B cell (primary cell): ENCODE measurements at regions not wholly inside any gene's neighbourhood (a gene's known extent, or its start where the extent isn't known, plus 50 kb on each side); places are given as distances from the start of the nearest gene placed in this dataset.

Experiments used
- ATAC-seq: fragments of 200-7000 bp; cut with Tn5 transposase; one replicate; pipeline ENCODE4 v1.10.0; 2021; ENCODE audit warnings: low read depth, mild to moderate bottlenecking, moderate number of reproducible peaks, moderate library complexity
- CTCF ChIA-PET: fragments of 350-600 bp; sonication (Branson Sonifier 250); formaldehyde crosslinking; loops from one replicate; lab custom pipeline; 2021; ENCODE audit warnings: antibody characterized with exemption, inconsistent platforms; lab: Charles Lee
- POLR2A ChIA-PET: fragments of 350-600 bp; sonication (Branson Sonifier 250); formaldehyde crosslinking; loops from one replicate; lab custom pipeline; 2021; ENCODE audit warnings: antibody characterized with exemption; lab: Charles Lee
- DNase-seq: peaks from one replicate; pipeline ENCODE4 v3.0.0; 2013
- H2AFZ ChIP-seq: 2 replicates; pipeline ENCODE4 v1.6.1; 2012; ENCODE audit warnings: mild to moderate bottlenecking, low read depth, low read length; ENCODE audit not compliant: insufficient read depth, poor library complexity, severe bottlenecking
- H3K27ac ChIP-seq, 2 donors: 1 replicate in 1 of 2; 2 replicates in 1 of 2; pipeline ENCODE4 v1.5.1; 2012 to 2013; ENCODE audit warnings: low read length in 2 of 2, mild to moderate bottlenecking in 2 of 2, moderate library complexity in 1 of 2
- H3K27me3 ChIP-seq, 4 experiments: fragments of 200-600 bp in 1 of 4; sonication (generic) in 1 of 4; replicated peaks in 1 of 4; 1 replicate in 2 of 4; 2 replicates in 2 of 4; pipeline versions ENCODE4 v1.6.1 to v1.7.0; 2013 to 2016; ENCODE audit warnings: low read length in 3 of 4, mild to moderate bottlenecking in 2 of 4, mixed read lengths in 1 of 4, moderate library complexity in 1 of 4; ENCODE audit not compliant: insufficient read depth in 4 of 4, control insufficient read depth in 3 of 4; ENCODE audit errors: control extremely low read depth in 1 of 4
- H3K36me3 ChIP-seq, 2 experiments: replicated peaks in 1 of 2; 1 replicate in 1 of 2; 2 replicates in 1 of 2; pipeline versions ENCODE4 v1.6.1 to v1.7.1; 2013; ENCODE audit warnings: low read length in 1 of 2; ENCODE audit not compliant: insufficient read depth in 2 of 2, control insufficient read depth in 1 of 2; ENCODE audit errors: control extremely low read depth in 1 of 2, extremely low read depth in 1 of 2
- H3K4me1 ChIP-seq, 2 donors: fragments of 200-600 bp in 1 of 2; sonication (generic) in 1 of 2; 1 replicate in 1 of 2; 2 replicates in 1 of 2; pipeline versions ENCODE4 v1.5.1 to v1.6.1; 2013 to 2017; ENCODE audit warnings: low read length in 2 of 2; ENCODE audit not compliant: control insufficient read depth in 2 of 2, insufficient read depth in 2 of 2
- H3K4me2 ChIP-seq: replicated peaks from 2 replicates; pipeline ENCODE3; 2012; ENCODE audit warnings: mild to moderate bottlenecking, low read depth, low read length; ENCODE audit not compliant: poor library complexity, severe bottlenecking
- H3K4me3 ChIP-seq, 5 experiments: fragments of 200-600 bp in 1 of 5; sonication (generic) in 1 of 5; 1 replicate in 3 of 5; 2 replicates in 2 of 5; pipeline versions ENCODE4 v1.5.1 to v1.7.0; 2011 to 2016; ENCODE audit warnings: low read length in 4 of 5, mild to moderate bottlenecking in 4 of 5, low read depth in 2 of 5, control low read depth in 1 of 5, moderate library complexity in 1 of 5; ENCODE audit not compliant: insufficient read depth in 1 of 5; ENCODE audit errors: control extremely low read depth in 1 of 5, extremely low read depth in 1 of 5
- H3K79me2 ChIP-seq: fragments of 200-600 bp; sonication (generic); one replicate; pipeline ENCODE4 v1.6.0; 2016; ENCODE audit warnings: low read length; ENCODE audit not compliant: control insufficient read depth, insufficient read depth
- H3K9ac ChIP-seq: fragments of 200-600 bp; sonication (generic); 2 replicates; pipeline ENCODE4 v1.6.1; 2017; ENCODE audit warnings: mild to moderate bottlenecking, low read length, moderate library complexity
- H3K9me3 ChIP-seq, 3 donors: one replicate each; pipeline versions ENCODE4 v1.6.1 to v1.7.1; 2013; ENCODE audit warnings: low read length in 2 of 3; ENCODE audit not compliant: control insufficient read depth in 2 of 3, insufficient read depth in 1 of 3; ENCODE audit errors: control extremely low read depth in 1 of 3
- H4K20me1 ChIP-seq: 2 replicates; pipeline ENCODE4 v1.6.0; 2012; ENCODE audit warnings: mild to moderate bottlenecking, low read length; ENCODE audit not compliant: insufficient read depth, control insufficient read depth, poor library complexity, severe bottlenecking
- H3K27ac Mint-ChIP-seq: one replicate; pipeline ENCODE4 v1.8.0; 2021; ENCODE audit warnings: mixed read lengths
- H3K27me3 Mint-ChIP-seq: one replicate; pipeline ENCODE4 v1.8.0; 2021; ENCODE audit warnings: mixed read lengths
- H3K4me1 Mint-ChIP-seq: one replicate; pipeline ENCODE4 v1.8.0; 2021; ENCODE audit warnings: mixed read lengths
- H3K4me3 Mint-ChIP-seq: one replicate; pipeline ENCODE4 v1.8.0; 2021; ENCODE audit warnings: mixed read lengths
- H3K9me3 Mint-ChIP-seq: one replicate; pipeline ENCODE4 v1.8.0; 2022; ENCODE audit warnings: mixed read lengths; ENCODE audit not compliant: insufficient read depth
- EZH2 ChIP-seq: IDR thresholded peaks from 2 replicates; pipeline ENCODE4 v1.6.1; 2012; ENCODE audit warnings: borderline replicate concordance, low read depth, mild to moderate bottlenecking, moderate library complexity, low read length; ENCODE audit not compliant: insufficient read depth, poor library complexity, severe bottlenecking
- WGBS: methylation state at CpG from one replicate; pipeline ENCODE4 v1.1.5; 2013; ENCODE audit warnings: missing lambda C conversion rate; ENCODE audit not compliant: insufficient coverage; 5-methylcytosine and 5-hydroxymethylcytosine counted together
- intact Hi-C: fragments of 100-400 bp; cut with micrococcal nuclease; formaldehyde crosslinking; loops from one replicate; pipeline ENCODE4 v1.10.0; 2022
- TF ChIP-seq, protein P1 (sequence below): fragments of 200-600 bp; IDR thresholded peaks from one replicate; pipeline ENCODE4 v1.8.0; 2022; ENCODE audit warnings: antibody characterized with exemption, mild to moderate bottlenecking

DNA sequence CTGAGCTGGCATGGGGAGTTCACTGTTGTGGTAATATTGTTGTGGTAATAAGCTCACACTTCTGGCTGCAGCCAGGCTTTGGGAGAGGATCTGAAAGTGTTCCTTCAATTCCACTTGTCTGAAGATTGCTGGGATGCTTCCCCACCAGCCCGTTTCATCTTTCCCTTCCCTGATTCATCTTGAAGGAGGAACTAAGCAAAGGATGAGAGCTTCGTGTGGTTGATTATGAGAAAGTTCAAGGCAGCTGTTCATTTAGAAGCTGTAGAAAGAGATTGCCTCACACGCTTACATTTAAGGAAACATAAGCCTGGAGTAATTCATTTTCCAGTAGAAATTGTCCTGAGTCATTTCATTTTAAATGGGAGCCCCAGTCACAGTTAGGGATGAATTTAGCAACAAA is 122.4 kb upstream of the GAS1 start:
- H3K36me3 ChIP-seq, result no peaks in the 10 kb centered on the region
- DNase-seq (no peak), ATAC-seq (no peak)
- CTCF ChIA-PET, result no interaction called here
- no peak for TF ChIP-seq EZH2
- TF ChIP-seq, protein P1, sequence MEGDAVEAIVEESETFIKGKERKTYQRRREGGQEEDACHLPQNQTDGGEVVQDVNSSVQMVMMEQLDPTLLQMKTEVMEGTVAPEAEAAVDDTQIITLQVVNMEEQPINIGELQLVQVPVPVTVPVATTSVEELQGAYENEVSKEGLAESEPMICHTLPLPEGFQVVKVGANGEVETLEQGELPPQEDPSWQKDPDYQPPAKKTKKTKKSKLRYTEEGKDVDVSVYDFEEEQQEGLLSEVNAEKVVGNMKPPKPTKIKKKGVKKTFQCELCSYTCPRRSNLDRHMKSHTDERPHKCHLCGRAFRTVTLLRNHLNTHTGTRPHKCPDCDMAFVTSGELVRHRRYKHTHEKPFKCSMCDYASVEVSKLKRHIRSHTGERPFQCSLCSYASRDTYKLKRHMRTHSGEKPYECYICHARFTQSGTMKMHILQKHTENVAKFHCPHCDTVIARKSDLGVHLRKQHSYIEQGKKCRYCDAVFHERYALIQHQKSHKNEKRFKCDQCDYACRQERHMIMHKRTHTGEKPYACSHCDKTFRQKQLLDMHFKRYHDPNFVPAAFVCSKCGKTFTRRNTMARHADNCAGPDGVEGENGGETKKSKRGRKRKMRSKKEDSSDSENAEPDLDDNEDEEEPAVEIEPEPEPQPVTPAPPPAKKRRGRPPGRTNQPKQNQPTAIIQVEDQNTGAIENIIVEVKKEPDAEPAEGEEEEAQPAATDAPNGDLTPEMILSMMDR, result no peak
- no peak overlapping the region for H3K4me2 ChIP-seq
- no peak overlapping the region for H3K27ac ChIP-seq
- Mint-ChIP-seq H3K4me1 (no peaks in the 10 kb centered on the region), H3K9me3 (no peaks in the 10 kb centered on the region), H3K27me3 (no peaks in the 10 kb centered on the region), H3K4me3 (no peak overlapping the region), H3K27ac (no peak overlapping the region)
- intact Hi-C loops, result no loop called here
- no peaks in the 10 kb centered on the region for H3K79me2 ChIP-seq
- no CpG with 5 or more reads among the region's 3 CpGs for WGBS
- H3K9ac ChIP-seq, result no peak overlapping the region
- H3K27me3 ChIP-seq, result no peaks in the 10 kb centered on the region
- POLR2A ChIA-PET, result no interaction called here
- no peaks in the 10 kb centered on the region for H3K4me1 ChIP-seq
- no peak overlapping the region for H3K4me3 ChIP-seq
- no peak overlapping the region for H2AFZ ChIP-seq
- no peaks in the 10 kb centered on the region for H4K20me1 ChIP-seq
- peaks cover 0 to 5% (median 0%) of the 10 kb centered on the region in 3 donors for H3K9me3 ChIP-seq

DNA sequence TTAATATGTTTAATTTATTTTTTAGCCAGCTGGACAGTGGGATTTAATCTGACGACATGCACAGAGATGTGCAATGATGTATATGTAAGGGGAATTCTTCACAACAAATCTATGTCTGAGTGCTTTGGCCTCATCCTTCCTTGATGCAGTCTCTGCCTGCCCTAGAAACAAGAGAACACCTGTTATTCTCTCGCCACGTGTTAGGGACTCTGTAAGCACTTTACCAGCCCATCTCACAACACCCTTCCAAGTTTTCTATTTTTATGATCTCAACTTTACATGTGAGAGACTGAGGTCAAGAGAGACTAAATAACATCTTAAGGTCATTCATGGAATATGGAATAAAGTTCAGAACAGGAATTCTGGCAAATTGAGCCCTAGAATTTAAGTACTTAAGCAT is 123.0 kb upstream of the GAS1 start:
- no peak overlapping the region for H3K27ac Mint-ChIP-seq
- TF ChIP-seq EZH2, result no peak
- TF ChIP-seq, protein P1, result no peak
- ATAC-seq (no peak), DNase-seq (no peak)
- no peaks in the 10 kb centered on the region for H3K27me3 Mint-ChIP-seq
- H3K4me3 Mint-ChIP-seq, result no peak overlapping the region
- Histone ChIP-seq H3K27me3 (no peaks in the 10 kb centered on the region), H3K36me3 (no peaks in the 10 kb centered on the region), H3K4me3 (no peak overlapping the region), H3K9me3 (peaks cover 0 to 5% (median 0%) of the 10 kb centered on the region in 3 donors), H3K27ac (no peak overlapping the region), H3K79me2 (no peaks in the 10 kb centered on the region), H4K20me1 (no peaks in the 10 kb centered on the region), H3K9ac (no peak overlapping the region), H3K4me1 (no peaks in the 10 kb centered on the region), H2AFZ (no peak overlapping the region), H3K4me2 (no peak overlapping the region)
- ChIA-PET POLR2A (no interaction called here), CTCF (no interaction called here)
- H3K4me1 Mint-ChIP-seq, result no peaks in the 10 kb centered on the region
- intact Hi-C loops, result no loop called here
- WGBS, result no CpG with 5 or more reads among the region's 3 CpGs
- no peaks in the 10 kb centered on the region for H3K9me3 Mint-ChIP-seq
